Loucy (cell line): ENCODE measurements at regions not wholly inside any gene's neighbourhood (a gene's known extent, or its start where the extent isn't known, plus 50 kb on each side); places are given as distances from the start of the nearest gene placed in this dataset.

ENCODE experiments used
- H2AFZ ChIP-seq: fragments of 200-600 bp; sonication (generic); 2 replicates; pipeline ENCODE4 v1.6.0; 2016; ENCODE audit warnings: antibody characterized with exemption, mild to moderate bottlenecking, low read length, moderate library complexity
- H3F3A ChIP-seq: fragments of 200-600 bp; 2 replicates; pipeline ENCODE4 v1.6.0; 2016; ENCODE audit warnings: antibody characterized with exemption, low read depth, mild to moderate bottlenecking
- H3K27me3 ChIP-seq: fragments of 200-600 bp; sonication (generic); 2 replicates; pipeline ENCODE4 v1.6.1; 2014; ENCODE audit warnings: low read length, mild to moderate bottlenecking; ENCODE audit not compliant: insufficient read depth, poor library complexity, severe bottlenecking
- H3K36me3 ChIP-seq: fragments of 200-600 bp; sonication (generic); 2 replicates; pipeline ENCODE4 v1.6.1; 2016; ENCODE audit warnings: low read length; ENCODE audit not compliant: insufficient read depth
- H3K4me1 ChIP-seq: fragments of 200-600 bp; sonication (generic); 2 replicates; pipeline ENCODE4 v1.5.1; 2014; ENCODE audit warnings: low read length, mild to moderate bottlenecking; ENCODE audit not compliant: insufficient read depth, poor library complexity, severe bottlenecking
- H3K4me2 ChIP-seq: fragments of 200-600 bp; sonication (generic); 2 replicates; pipeline ENCODE4 v1.6.0; 2014; ENCODE audit warnings: antibody characterized with exemption, low read length, low read depth, mild to moderate bottlenecking; ENCODE audit not compliant: poor library complexity, severe bottlenecking
- H3K4me3 ChIP-seq: fragments of 200-600 bp; sonication (generic); 2 replicates; pipeline ENCODE4 v1.5.1; 2014; ENCODE audit warnings: low read length, mild to moderate bottlenecking, mixed read lengths; ENCODE audit not compliant: poor library complexity, severe bottlenecking
- H3K79me2 ChIP-seq: fragments of 200-600 bp; sonication (generic); 2 replicates; pipeline ENCODE4 v1.6.1; 2014; ENCODE audit warnings: low read length; ENCODE audit not compliant: insufficient read depth
- H3K9ac ChIP-seq: fragments of 200-600 bp; sonication (generic); 2 replicates; pipeline ENCODE4 v1.6.0; 2014; ENCODE audit warnings: mild to moderate bottlenecking, low read depth, low read length, moderate library complexity; ENCODE audit not compliant: poor library complexity, severe bottlenecking
- H3K9me2 ChIP-seq: fragments of 200-600 bp; sonication (generic); replicated peaks from 2 replicates; pipeline ENCODE4 v1.6.1; 2016; ENCODE audit warnings: low read depth, low read length, mixed read lengths
- H3K9me3 ChIP-seq: fragments of 200-600 bp; sonication (generic); 2 replicates; pipeline ENCODE4 v1.6.1; 2014; ENCODE audit warnings: mild to moderate bottlenecking, antibody characterized with exemption, low read length, low read depth; ENCODE audit not compliant: insufficient read depth
- H4K20me1 ChIP-seq: fragments of 200-600 bp; sonication (generic); 2 replicates; pipeline ENCODE4 v1.6.0; 2014; ENCODE audit warnings: antibody characterized with exemption, low read length, mild to moderate bottlenecking; ENCODE audit not compliant: insufficient read depth, poor library complexity, severe bottlenecking
- CTCF ChIP-seq: fragments of 200-600 bp; sonication (generic); conservative IDR thresholded peaks from 2 replicates; pipeline ENCODE4 v1.5.1; 2014; ENCODE audit warnings: mild to moderate bottlenecking, antibody characterized with exemption, low read length
- EZH2phosphoT487 ChIP-seq: fragments of 200-600 bp; IDR thresholded peaks from 2 replicates; pipeline ENCODE4 v1.6.1; 2018; ENCODE audit warnings: antibody characterized with exemption, mild to moderate bottlenecking, moderate library complexity, borderline replicate concordance

- no peak for TF ChIP-seq CTCF
- no peak for TF ChIP-seq EZH2phosphoT487
- H3K36me3 ChIP-seq: no peaks in the 10 kb centered on the region
Observed at GRCh38 chr3:139203752-139204151, 140.1 kb upstream of the MRPS22 start.

GRCh38 chr3:139204728-139205127 is 139.1 kb upstream of the MRPS22 start:
- Histone ChIP-seq H3K9me2 (no peaks in the 10 kb centered on the region), H3K9ac (no peak overlapping the region), H2AFZ (no peak overlapping the region), H3K79me2 (no peaks in the 10 kb centered on the region), H3K27me3 (no peaks in the 10 kb centered on the region), H3K4me3 (no peak overlapping the region), H3K9me3 (no peaks in the 10 kb centered on the region), H3K4me1 (peaks cover 30% of the 10 kb centered on the region), H3K4me2 (no peak overlapping the region), H3F3A (no peaks in the 10 kb centered on the region), H4K20me1 (no peaks in the 10 kb centered on the region), H3K36me3 (no peaks in the 10 kb centered on the region)
- TF ChIP-seq CTCF: no peak
- no peak for TF ChIP-seq EZH2phosphoT487

More at GRCh38 chr3:139203752-139204151, 140.1 kb upstream of the MRPS22 start:
- Histone ChIP-seq H3K4me3 (no peak overlapping the region), H3K9me2 (no peaks in the 10 kb centered on the region), H3K79me2 (no peaks in the 10 kb centered on the region), H4K20me1 (no peaks in the 10 kb centered on the region), H3K27me3 (no peaks in the 10 kb centered on the region), H3K9ac (no peak overlapping the region), H3K9me3 (no peaks in the 10 kb centered on the region), H2AFZ (no peak overlapping the region), H3F3A (no peaks in the 10 kb centered on the region), H3K4me2 (no peak overlapping the region), H3K4me1 (peaks cover 39% of the 10 kb centered on the region)

- no peaks in the 10 kb centered on the region for H3K27me3 ChIP-seq
- TF ChIP-seq CTCF (no peak), EZH2phosphoT487 (no peak)
- no peak overlapping the region for H3K4me2 ChIP-seq
- H3K9ac ChIP-seq: no peak overlapping the region
- no peaks in the 10 kb centered on the region for H3F3A ChIP-seq
- no peaks in the 10 kb centered on the region for H4K20me1 ChIP-seq
- no peaks in the 10 kb centered on the region for H3K9me2 ChIP-seq
- H3K4me3 ChIP-seq: no peak overlapping the region
- no peaks in the 10 kb centered on the region for H3K4me1 ChIP-seq
- no peaks in the 10 kb centered on the region for H3K36me3 ChIP-seq
- H3K9me3 ChIP-seq: no peaks in the 10 kb centered on the region
- no peak overlapping the region for H2AFZ ChIP-seq
- H3K79me2 ChIP-seq: no peaks in the 10 kb centered on the region
Observed at GRCh38 chr3:139213936-139214335, 129.9 kb upstream of the MRPS22 start.
